Thyroid gland (tissue), 4 donors: ENCODE measurements at regions not wholly inside any gene's neighbourhood (a gene's known extent, or its start where the extent isn't known, plus 50 kb on each side); places are given as distances from the start of the nearest gene placed in this dataset.

Experiments
- CTCF ChIP-seq, 6 experiments: fragments of 200-600 bp in 3 of 6; fragments of 450-650 bp in 3 of 6; sonication (generic) in 3 of 6; IDR thresholded peaks; one replicate each; pipeline ENCODE4 v1.5.1; 2016 to 2019; ENCODE audit warnings: antibody characterized with exemption in 6 of 6, mild to moderate bottlenecking in 2 of 6, inconsistent platforms in 1 of 6, moderate library complexity in 1 of 6
- POLR2A ChIP-seq, 2 donors: fragments of 450-650 bp; IDR thresholded peaks; one replicate each; pipeline ENCODE4 v1.6.1; 2017; ENCODE audit warnings: antibody characterized with exemption in 2 of 2, mild to moderate bottlenecking in 2 of 2, moderate library complexity in 1 of 2

GRCh38 chr13:76643596-76643995 lies 242.6 kb downstream of the KCTD12 start:
- no peak for TF ChIP-seq POLR2A (IDR thresholded peaks at IDR 0.05)
- TF ChIP-seq CTCF (IDR thresholded peaks at IDR 0.05), result no peak
